ENCODE measurements at regions not wholly inside any gene's neighbourhood (a gene's known extent, or its start where the extent isn't known, plus 50 kb on each side); places are given as distances from the start of the nearest gene placed in this dataset.
A peak's percentile ranks its signal among the peaks of the same experiment; 100 is the strongest.

DNA sequence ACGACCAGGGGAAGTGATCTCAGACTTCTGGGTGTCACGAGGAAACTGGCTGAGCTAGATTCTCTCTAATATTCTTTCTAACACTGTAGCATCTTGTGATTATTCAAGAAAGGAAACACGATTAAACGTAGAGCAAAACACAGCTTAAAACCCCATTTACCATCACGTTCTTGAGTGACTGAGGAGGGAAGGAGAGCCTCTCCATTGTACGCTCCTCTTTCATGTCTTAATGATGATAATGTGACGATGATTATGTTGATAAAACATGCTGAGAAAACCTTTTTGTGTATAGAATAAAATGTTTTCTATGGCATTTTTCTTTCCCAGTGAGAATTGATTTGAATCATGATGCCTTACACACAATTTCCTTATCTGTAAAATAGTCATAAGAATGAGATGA is 705.6 kb upstream of the ID2 start:
- DNase-seq (ENCODE audit: low spot score): no peak

DNA sequence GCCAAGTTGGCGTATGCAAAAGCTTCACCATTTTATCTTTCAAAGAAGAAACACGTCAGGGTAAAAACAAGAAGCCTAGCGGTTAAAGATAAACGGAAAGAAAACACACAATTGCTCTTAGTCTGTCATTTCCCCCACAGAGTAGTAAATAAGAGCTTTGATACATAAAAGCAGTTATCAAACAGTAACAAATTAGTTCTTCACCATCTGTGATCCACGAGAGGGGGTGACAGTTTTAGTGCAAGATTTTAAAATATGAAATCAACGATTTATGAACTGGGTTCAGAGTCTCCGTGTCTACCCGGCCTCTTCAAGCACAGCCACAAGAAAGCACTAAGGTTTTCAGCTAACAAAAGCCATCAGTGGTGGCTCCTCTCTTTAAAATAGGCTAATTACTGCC is 703.9 kb upstream of the ID2 start:
- no peak for DNase-seq (ENCODE audit: low spot score)

DNA sequence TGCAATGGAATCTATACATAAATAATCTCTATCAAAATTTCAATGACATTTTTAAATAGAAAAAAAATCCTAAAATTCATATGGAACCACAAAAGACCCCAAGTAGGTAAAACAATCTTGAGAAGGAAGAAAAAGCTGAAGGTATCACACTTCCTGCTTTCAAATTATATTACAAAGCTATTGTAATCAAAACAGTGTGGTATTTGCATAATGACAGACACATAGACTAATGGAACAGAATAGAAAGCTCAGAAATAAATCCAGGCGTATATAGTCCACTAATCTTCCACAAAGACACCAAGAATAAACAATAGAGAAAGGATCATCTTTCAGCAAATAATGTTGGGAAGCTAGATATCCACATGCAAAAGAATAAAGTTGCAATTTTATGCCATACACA is 699.8 kb upstream of the ID2 start:
- DNase-seq (ENCODE audit: low spot score): no peak

GRCh38 chr2:7983451-7983850 is 698.4 kb upstream of the ID2 start:
- DNase-seq (ENCODE audit: low spot score): no peak

GRCh38 chr2:7983912-7984311 is 697.9 kb upstream of the ID2 start:
- DNase-seq (ENCODE audit: low spot score): no peak

- DNase-seq (ENCODE audit: low spot score): no peak
These were observed 697.0 kb upstream of the ID2 start for GRCh38 chr2:7984693-7985353.

GRCh38 chr2:7986431-7986830 is 695.4 kb upstream of the ID2 start:
- DNase-seq (ENCODE audit: low spot score): no peak

- no peak for DNase-seq (ENCODE audit: low spot score)
These were observed 693.9 kb upstream of the ID2 start for GRCh38 chr2:7987992-7988391.

GRCh38 chr2:7988440-7988839 is 693.4 kb upstream of the ID2 start:
- DNase-seq (ENCODE audit: low spot score): no peak

DNA sequence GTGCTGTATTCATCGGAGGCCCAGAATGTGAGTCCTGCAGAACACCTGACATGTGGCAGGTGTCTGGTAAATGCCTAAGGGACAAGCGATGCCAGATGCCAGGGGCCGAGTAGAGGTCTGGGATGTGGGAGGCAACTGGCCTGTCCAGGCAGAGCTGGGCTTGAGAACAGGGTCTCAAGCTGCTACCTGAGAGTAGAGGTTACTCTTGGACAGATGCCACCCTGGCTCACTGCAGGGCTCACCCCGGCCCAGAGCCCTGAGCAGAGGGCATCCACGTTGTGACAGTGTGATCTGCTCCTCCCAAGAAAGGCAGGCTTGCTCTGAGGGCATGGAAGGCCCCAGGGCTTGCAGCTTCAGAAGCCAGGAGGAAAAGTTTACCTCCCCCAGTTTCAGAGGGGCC is 692.0 kb upstream of the ID2 start:
- DNase-seq (ENCODE audit: low spot score): no peak

- DNase-seq (ENCODE audit: low spot score): no peak
These were observed 688.9 kb upstream of the ID2 start for GRCh38 chr2:7992612-7993602.

GRCh38 chr2:7994397-7994951 is 687.4 kb upstream of the ID2 start:
- DNase-seq (ENCODE audit: low spot score): peak; percentile 9

GRCh38 chr2:7997279-7997678 is 684.6 kb upstream of the ID2 start:
- no peak for DNase-seq (ENCODE audit: low spot score)

DNA sequence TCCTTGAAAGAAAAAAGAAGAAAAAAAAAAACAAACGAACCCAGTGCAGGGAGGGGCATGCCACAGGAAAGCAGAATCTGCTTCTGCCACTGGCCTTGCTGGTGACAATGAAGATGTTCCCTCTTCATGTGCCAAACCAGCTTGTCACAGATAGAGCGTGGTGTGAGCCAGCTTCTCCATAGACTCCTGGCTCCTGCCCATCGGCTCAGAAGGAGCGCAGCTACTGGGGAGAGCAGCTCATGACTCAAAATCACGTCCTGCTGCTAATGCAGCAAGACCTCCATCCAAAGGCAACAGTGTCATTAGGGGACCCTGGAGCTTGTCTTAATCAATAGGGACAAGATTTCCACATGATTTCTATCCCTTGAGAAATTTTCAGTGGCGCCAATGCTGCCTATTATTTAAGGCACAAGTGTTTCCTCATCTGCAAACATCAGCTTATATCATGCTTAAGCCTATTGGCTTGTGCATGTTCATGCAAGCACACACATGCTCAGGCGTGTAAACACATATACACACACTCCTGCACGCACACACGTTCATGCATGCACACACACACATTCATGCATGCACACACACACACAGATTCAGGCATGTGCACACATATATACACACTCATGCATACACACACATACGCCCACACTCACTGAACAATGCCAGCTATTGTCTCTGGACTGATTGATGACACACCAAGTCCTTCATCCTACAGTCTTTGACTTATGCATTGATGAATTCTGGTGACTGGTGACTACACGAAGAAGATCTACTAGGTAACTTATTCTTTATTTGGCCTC is 682.0 kb upstream of the ID2 start:
- DNase-seq (ENCODE audit: low spot score): peak; percentile 11

DNA sequence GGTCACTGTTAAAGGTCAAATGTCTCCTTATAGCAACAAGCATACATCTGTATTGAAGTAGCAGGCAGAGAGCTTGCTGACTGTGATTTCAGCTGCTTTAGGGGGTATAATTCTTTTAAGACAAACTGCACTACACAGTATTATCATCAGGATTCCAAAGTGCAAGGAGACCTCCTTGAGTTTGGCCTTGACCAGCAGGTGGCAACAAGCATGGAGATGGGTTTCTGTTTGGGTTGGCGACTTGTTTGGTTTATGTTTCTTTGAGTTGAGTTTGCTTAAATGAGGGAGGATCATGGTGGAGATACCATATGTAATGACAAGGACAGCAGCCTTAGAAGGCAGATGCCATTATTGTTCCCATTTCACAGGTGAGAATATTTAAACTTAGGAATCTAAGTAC is 681.0 kb upstream of the ID2 start:
- no peak for DNase-seq (ENCODE audit: low spot score)

DNA sequence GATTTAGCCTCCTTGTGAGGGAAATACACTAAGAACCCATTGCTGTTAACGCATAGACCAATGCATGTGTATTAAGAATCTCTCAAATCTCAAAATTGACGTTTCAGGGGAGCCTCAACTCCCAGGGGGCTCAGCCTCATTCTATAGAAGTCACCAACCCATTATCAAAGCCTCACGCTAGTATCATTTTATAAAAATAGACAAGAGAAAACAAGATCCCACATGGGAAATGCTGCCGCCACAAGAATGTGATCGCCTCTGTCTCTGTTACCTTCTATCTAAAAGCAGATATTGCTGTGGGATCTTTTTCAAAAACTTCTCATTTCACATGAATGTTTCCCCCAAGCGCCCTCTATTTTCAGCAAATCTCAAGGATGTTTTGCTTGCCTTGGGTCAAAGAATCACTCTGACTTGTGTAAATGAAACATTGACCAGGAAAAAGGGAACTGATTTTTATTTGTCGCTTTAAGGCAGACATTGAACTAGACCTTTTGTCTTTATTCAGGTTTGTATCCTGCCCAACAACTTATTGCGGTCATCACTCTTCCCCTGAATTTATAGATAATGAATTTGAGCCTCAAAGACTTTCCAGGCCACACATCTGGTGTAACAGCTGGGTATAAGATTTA is 679.0 kb upstream of the ID2 start:
- no peak for DNase-seq (ENCODE audit: low spot score)

- no peak for DNase-seq (ENCODE audit: low spot score)
These were observed 678.3 kb upstream of the ID2 start for GRCh38 chr2:8003462-8004075.

DNA sequence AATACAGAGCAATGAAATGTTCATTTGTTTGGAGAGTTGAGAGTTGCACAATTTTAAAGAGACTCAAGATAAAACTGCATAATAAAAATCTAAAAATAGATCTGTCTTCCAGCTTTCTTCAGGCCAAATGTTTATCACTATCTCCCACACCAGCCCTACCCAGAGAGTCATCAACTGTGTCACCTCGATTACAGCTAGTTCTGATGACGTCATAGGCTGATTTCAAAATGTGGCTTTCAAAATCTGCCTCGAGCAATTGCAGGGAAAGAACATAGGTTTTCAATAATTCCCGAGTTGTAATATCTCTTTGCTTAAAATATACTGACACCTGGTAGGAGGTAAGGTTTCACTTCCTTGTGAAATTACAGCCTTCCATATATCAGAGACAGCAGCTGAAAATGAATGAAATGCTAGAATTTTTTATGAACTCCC is 677.6 kb upstream of the ID2 start:
- DNase-seq (ENCODE audit: low spot score): no peak

DNA sequence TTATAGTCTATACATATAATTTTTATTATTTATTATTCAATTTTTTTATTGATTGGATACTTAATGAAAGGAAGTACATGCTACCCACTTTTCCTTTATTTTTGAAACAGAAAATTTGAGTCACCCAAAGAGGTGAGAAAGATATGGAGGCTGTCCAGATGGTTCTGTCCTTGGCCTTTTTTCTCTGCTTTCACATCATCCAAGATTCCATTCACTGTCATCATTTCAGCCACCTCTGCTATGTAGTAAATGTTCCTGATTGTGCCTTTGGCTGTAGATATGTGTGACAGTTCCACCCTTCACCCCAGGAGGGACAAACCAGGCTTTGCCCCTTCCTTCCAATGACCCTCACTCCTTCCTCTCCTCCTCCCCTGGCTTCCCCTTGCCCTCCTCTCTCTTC is 675.7 kb upstream of the ID2 start:
- no peak for DNase-seq (ENCODE audit: low spot score)

GRCh38 chr2:8006626-8007025 is 675.2 kb upstream of the ID2 start:
- no peak for DNase-seq (ENCODE audit: low spot score)

DNA sequence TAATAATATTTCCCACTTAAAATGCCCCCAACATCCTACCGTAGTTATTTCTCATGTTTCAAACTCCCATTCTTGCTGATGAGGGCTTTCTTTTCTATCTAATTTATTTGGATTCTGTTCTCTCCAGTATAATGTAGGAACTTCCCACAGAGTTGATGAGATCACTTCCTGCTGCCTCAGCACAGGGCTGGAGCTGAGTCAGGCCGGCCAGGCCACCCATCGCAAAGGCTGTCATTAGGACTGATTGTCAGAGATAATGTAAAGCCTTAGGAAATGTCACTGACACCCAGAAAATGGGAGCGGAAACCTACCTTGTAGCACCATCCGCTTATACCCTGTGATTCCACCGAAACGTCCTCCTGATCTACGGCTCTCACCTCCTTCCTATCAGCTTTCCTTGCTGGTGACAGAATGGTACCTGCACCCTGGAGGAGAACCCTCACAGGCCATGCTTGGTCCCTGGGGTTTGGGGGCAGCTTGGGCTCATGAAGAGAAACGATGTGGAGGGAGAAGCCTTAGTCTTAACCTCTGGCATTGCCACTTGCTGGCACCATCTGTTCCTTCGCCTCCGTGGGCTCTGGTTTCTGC is 672.8 kb upstream of the ID2 start:
- DNase-seq (ENCODE audit: low spot score): no peak
